OCI-LY7 (cell line): ENCODE measurements at regions not wholly inside any gene's neighbourhood (a gene's known extent, or its start where the extent isn't known, plus 50 kb on each side); places are given as distances from the start of the nearest gene placed in this dataset.

Experiments
- BruUV-seq: library from RNA; stranded (reverse); fragments of 400-500 nt; replicated peaks from 2 replicates; lab custom pipeline; 2021; lab: Mats Ljungman, UMichigan
- CTCF ChIA-PET: fragments of 300-600 bp; sonication (Branson Sonifier 250); formaldehyde crosslinking; loops from one replicate; lab custom pipeline; 2022; ENCODE audit warnings: antibody characterized with exemption; ENCODE audit not compliant: unreplicated experiment; lab: Charles Lee
- POLR2A ChIA-PET: fragments of 300-600 bp; sonication (Branson Sonifier 250); formaldehyde crosslinking; loops from one replicate; lab custom pipeline; 2022; ENCODE audit warnings: antibody characterized with exemption; lab: Charles Lee
- DNase-seq: peaks from one replicate; pipeline ENCODE4 v3.0.0-alpha.2; 2015; ENCODE audit warnings: low spot score
- H2AFZ ChIP-seq: fragments of 200-600 bp; sonication (generic), shearing (Covaris generic); 2 replicates; pipeline ENCODE4 v1.6.1; 2014; ENCODE audit warnings: mild to moderate bottlenecking, antibody characterized with exemption, low read length, moderate library complexity
- H3K27ac ChIP-seq: fragments of 200-600 bp; sonication (generic); 2 replicates; pipeline ENCODE4 v1.5.1; 2014; ENCODE audit warnings: mixed run types, low read depth, mild to moderate bottlenecking, moderate library complexity, low read length, inconsistent platforms; ENCODE audit not compliant: poor library complexity, severe bottlenecking
- H3K36me3 ChIP-seq: fragments of 200-600 bp; sonication (generic); 2 replicates; pipeline ENCODE4 v1.6.1; 2014; ENCODE audit warnings: mild to moderate bottlenecking, antibody characterized with exemption, low read length, moderate library complexity, mixed read lengths; ENCODE audit not compliant: insufficient read depth
- H3K4me1 ChIP-seq: fragments of 200-600 bp; sonication (generic); 2 replicates; pipeline ENCODE4 v1.5.1; 2014; ENCODE audit warnings: mild to moderate bottlenecking, low read length; ENCODE audit not compliant: insufficient read depth, poor library complexity, severe bottlenecking
- H3K4me2 ChIP-seq: fragments of 200-600 bp; sonication (generic); 2 replicates; pipeline ENCODE4 v1.6.1; 2014; ENCODE audit warnings: mild to moderate bottlenecking, low read length
- H3K4me3 ChIP-seq: fragments of 200-600 bp; sonication (generic); 2 replicates; pipeline ENCODE4 v1.5.1; 2014; ENCODE audit warnings: mild to moderate bottlenecking, low read depth, low read length; ENCODE audit not compliant: poor library complexity, severe bottlenecking
- H3K79me2 ChIP-seq: fragments of 200-600 bp; sonication (generic); 2 replicates; pipeline ENCODE4 v1.6.1; 2016; ENCODE audit warnings: low read depth, mild to moderate bottlenecking, low read length, moderate library complexity, mixed read lengths; ENCODE audit not compliant: insufficient read depth
- H3K9me2 ChIP-seq: fragments of 200-600 bp; sonication (generic); 2 replicates; pipeline ENCODE4 v1.6.1; 2016; ENCODE audit warnings: mild to moderate bottlenecking, low read length, mixed read lengths; ENCODE audit not compliant: insufficient read depth
- H3K9me3 ChIP-seq: fragments of 200-600 bp; sonication (generic); 2 replicates; pipeline ENCODE4 v1.6.1; 2014; ENCODE audit warnings: mild to moderate bottlenecking, mixed run types, low read length, mixed read lengths
- H4K20me1 ChIP-seq: fragments of 200-600 bp; sonication (generic); 2 replicates; pipeline ENCODE4 v1.6.1; 2014; ENCODE audit warnings: mild to moderate bottlenecking, antibody characterized with exemption, low read length, moderate library complexity, mixed read lengths; ENCODE audit not compliant: insufficient read depth
- EZH2phosphoT487 ChIP-seq: fragments of 200-600 bp; sonication (generic); IDR thresholded peaks from 2 replicates; pipeline ENCODE4 v1.6.1; 2018; ENCODE audit warnings: low read depth, borderline replicate concordance, mild to moderate bottlenecking, mixed run types, antibody characterized with exemption, low read length, moderate library complexity, mixed read lengths
- intact Hi-C: fragments of 100-400 bp; cut with micrococcal nuclease; formaldehyde crosslinking; loops from one replicate; pipeline ENCODE4 v1.10.0; 2022; ENCODE audit not compliant: unreplicated experiment
- TF ChIP-seq, protein P1 (sequence below): fragments of 200-600 bp; sonication (generic); conservative IDR thresholded peaks from 2 replicates; pipeline ENCODE4 v1.5.1; 2014; ENCODE audit warnings: mild to moderate bottlenecking, antibody characterized with exemption, low read length, moderate library complexity, mixed read lengths

- Histone ChIP-seq H3K4me1 (no peaks in the 10 kb centered on the region), H4K20me1 (no peaks in the 10 kb centered on the region), H3K9me3 (no peaks in the 10 kb centered on the region), H3K36me3 (no peaks in the 10 kb centered on the region), H3K4me3 (no peak overlapping the region), H3K79me2 (no peaks in the 10 kb centered on the region), H3K4me2 (no peak overlapping the region), H3K9me2 (no peaks in the 10 kb centered on the region), H3K27ac (no peak overlapping the region), H2AFZ (no peak overlapping the region)
- CTCF ChIA-PET: no interaction called here
- no TSS peak for BruUV-seq
- TF ChIP-seq EZH2phosphoT487: no peak
- TF ChIP-seq, protein P1, sequence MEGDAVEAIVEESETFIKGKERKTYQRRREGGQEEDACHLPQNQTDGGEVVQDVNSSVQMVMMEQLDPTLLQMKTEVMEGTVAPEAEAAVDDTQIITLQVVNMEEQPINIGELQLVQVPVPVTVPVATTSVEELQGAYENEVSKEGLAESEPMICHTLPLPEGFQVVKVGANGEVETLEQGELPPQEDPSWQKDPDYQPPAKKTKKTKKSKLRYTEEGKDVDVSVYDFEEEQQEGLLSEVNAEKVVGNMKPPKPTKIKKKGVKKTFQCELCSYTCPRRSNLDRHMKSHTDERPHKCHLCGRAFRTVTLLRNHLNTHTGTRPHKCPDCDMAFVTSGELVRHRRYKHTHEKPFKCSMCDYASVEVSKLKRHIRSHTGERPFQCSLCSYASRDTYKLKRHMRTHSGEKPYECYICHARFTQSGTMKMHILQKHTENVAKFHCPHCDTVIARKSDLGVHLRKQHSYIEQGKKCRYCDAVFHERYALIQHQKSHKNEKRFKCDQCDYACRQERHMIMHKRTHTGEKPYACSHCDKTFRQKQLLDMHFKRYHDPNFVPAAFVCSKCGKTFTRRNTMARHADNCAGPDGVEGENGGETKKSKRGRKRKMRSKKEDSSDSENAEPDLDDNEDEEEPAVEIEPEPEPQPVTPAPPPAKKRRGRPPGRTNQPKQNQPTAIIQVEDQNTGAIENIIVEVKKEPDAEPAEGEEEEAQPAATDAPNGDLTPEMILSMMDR: no peak
- POLR2A ChIA-PET: no interaction called here
- intact Hi-C loops: no loop called here
- no peak for DNase-seq
Measured at GRCh38 chr2:16270441-16270840, 330.1 kb downstream of the MYCN start.

GRCh38 chr2:16268301-16269000 lies 328.1 kb downstream of the MYCN start:
- Histone ChIP-seq H3K27ac (no peak overlapping the region), H3K4me3 (no peak overlapping the region), H3K36me3 (no peaks in the 10 kb centered on the region), H3K4me1 (no peaks in the 10 kb centered on the region), H3K9me3 (no peaks in the 10 kb centered on the region), H4K20me1 (no peaks in the 10 kb centered on the region), H3K9me2 (no peaks in the 10 kb centered on the region), H3K79me2 (no peaks in the 10 kb centered on the region), H3K4me2 (no peak overlapping the region), H2AFZ (no peak overlapping the region)
- POLR2A ChIA-PET: interaction anchor here (0.8 kb wide), 1 partner anchor 43 kb away, joined by 3 read pairs; no protein-coding TSS in a partner anchor
- intact Hi-C loops: no loop called here
- BruUV-seq: no TSS peak
- DNase-seq: no peak
- CTCF ChIA-PET: no interaction called here
- TF ChIP-seq EZH2phosphoT487: no peak
- TF ChIP-seq, protein P1: no peak

GRCh38 chr2:16266571-16266970 lies 326.2 kb downstream of the MYCN start:
- H3K9me2 ChIP-seq: no peaks in the 10 kb centered on the region
- no peaks in the 10 kb centered on the region for H3K79me2 ChIP-seq
- H3K9me3 ChIP-seq: no peaks in the 10 kb centered on the region
- no peak for TF ChIP-seq EZH2phosphoT487
- TF ChIP-seq, protein P1: no peak
- H3K4me2 ChIP-seq: no peak overlapping the region
- no peaks in the 10 kb centered on the region for H3K36me3 ChIP-seq
- no peak overlapping the region for H3K27ac ChIP-seq
- POLR2A ChIA-PET: no interaction called here
- intact Hi-C loops: no loop called here
- H3K4me3 ChIP-seq: no peak overlapping the region
- no peak for DNase-seq
- CTCF ChIA-PET: no interaction called here
- BruUV-seq: no TSS peak
- no peak overlapping the region for H2AFZ ChIP-seq
- H3K4me1 ChIP-seq: no peaks in the 10 kb centered on the region
- H4K20me1 ChIP-seq: no peaks in the 10 kb centered on the region
